ENCODE measurements at regions not wholly inside any gene's neighbourhood (a gene's known extent, or its start where the extent isn't known, plus 50 kb on each side); places are given as distances from the start of the nearest gene placed in this dataset.

DNA sequence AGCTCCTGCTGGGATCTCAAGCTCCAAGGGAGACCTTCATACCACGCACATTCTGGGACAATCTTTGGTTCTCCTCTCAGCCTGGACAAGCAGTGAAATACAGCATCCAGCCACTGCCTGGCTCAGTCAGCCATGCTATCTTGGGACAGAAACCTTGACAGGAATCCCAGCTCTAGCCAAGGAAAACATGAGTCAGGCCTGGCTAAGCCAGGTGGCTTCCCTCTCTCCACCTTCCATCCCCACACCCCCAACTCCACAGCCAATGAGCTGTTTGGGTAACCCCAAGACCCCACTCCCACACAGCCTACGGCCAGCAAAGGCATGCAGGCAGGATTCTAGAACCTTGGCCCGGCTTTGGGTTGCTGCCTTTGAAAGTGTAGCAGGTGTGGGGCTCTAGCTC, 64.9 kb downstream of the MCFD2 start:
- no peaks in the 10 kb centered on the region for H3K36me3 ChIP-seq (ENCODE audit: low read depth)
- intact Hi-C loops (cut with DNase I, micrococcal nuclease) = no loop called here
- no peak overlapping the region for H3K4me3 ChIP-seq
- H3K4me1 ChIP-seq (ENCODE audit: low read depth) = peaks cover 50% of the 10 kb centered on the region
- ATAC-seq (peak; percentile 7), DNase-seq (peak in 1 of 3 donors; percentile 28)
- TF ChIP-seq, protein P1, sequence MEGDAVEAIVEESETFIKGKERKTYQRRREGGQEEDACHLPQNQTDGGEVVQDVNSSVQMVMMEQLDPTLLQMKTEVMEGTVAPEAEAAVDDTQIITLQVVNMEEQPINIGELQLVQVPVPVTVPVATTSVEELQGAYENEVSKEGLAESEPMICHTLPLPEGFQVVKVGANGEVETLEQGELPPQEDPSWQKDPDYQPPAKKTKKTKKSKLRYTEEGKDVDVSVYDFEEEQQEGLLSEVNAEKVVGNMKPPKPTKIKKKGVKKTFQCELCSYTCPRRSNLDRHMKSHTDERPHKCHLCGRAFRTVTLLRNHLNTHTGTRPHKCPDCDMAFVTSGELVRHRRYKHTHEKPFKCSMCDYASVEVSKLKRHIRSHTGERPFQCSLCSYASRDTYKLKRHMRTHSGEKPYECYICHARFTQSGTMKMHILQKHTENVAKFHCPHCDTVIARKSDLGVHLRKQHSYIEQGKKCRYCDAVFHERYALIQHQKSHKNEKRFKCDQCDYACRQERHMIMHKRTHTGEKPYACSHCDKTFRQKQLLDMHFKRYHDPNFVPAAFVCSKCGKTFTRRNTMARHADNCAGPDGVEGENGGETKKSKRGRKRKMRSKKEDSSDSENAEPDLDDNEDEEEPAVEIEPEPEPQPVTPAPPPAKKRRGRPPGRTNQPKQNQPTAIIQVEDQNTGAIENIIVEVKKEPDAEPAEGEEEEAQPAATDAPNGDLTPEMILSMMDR (IDR thresholded peaks at IDR 0.05) = no peak
- H3K9me3 ChIP-seq = no peaks in the 10 kb centered on the region

DNA sequence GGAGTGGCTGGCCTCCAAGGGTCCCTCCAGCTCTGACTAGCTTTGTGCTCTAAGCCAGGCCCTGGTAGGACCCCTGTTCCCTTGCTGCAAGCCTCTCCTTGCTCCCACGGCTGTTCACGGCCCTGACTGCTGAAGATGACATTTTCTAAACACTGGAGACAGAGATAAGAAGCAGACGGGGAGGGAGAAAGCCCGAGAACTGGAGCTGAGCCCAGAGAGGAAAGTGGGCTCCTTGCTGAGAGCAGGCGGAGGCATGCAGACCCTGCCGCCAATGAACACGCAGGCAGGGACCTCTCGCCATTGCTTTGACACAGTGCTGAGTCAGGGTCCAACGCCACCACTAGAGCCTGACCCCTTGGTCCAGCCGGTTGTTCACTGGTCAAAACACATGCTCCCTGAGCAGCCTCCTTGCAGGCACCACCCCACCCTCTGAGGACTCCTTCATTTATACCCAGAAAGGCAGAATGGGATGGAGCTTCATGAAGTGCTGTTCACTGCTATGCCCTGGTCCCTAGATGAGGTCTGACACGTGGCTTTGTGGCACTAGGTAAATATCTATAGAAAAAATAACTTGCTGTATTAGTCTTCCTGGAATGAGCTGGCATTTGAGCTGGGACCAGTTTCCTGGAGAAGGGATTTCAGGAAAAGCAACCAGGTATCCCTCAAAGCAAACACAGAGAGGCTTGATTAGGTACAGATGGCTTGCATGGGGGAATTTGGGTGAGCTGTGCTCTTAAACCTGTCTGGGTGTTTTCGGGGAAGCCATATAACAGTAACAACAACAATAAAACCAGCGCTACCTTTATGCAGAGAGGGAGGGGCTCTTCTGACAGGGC, 65.7 kb downstream of the MCFD2 start:
- H3K4me1 ChIP-seq (ENCODE audit: low read depth) = peaks cover 51% of the 10 kb centered on the region
- H3K4me3 ChIP-seq = no peak overlapping the region
- TF ChIP-seq, protein P1 (IDR thresholded peaks at IDR 0.05) = no peak
- intact Hi-C loops (cut with DNase I, micrococcal nuclease) = no loop called here
- ATAC-seq = peak; percentile 55
- peak in 2 of 3 donors; percentile 54 to 56 for DNase-seq
- no peaks in the 10 kb centered on the region for H3K9me3 ChIP-seq
- no peaks in the 10 kb centered on the region for H3K36me3 ChIP-seq (ENCODE audit: low read depth)

DNA sequence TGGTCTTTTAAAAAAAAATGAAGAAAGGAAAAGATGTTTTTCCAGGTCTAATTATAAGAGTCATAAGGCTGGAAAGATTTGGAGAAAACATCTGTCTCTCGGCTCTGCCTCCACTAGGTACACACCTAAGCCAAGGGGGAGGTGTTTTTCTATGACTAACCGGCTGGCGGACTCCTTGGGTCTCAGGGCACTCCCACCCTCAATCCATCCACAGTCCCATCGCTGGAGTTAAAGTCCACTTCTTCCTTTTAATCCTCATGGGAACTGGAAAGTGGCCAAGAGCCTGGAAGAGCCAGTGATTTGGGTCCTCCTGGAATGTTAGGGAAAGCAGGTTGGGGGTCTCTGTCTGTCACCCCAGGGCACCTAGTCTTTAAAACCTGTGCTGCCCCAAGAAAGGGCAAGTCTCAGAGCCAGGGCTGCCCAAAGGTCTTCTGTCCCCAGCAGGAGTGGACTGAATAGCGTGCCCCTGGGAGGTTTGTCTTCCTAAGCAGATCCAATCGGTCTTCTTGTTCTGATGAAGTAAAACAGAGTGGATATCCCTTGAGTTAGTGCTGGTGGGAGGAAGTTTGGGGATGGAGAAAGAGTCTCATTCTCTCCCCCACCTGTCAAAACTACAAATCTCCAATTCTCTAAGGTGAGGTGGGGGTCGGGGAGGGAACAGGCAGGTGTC, 66.4 kb downstream of the MCFD2 start:
- H3K36me3 ChIP-seq (ENCODE audit: low read depth) = no peaks in the 10 kb centered on the region
- peak in 2 of 3 donors; percentile 52 to 72 for DNase-seq
- ATAC-seq = peak; percentile 61
- H3K4me3 ChIP-seq = no peak overlapping the region
- H3K9me3 ChIP-seq = no peaks in the 10 kb centered on the region
- peaks cover 51% of the 10 kb centered on the region for H3K4me1 ChIP-seq (ENCODE audit: low read depth)
- TF ChIP-seq, protein P1 (IDR thresholded peaks at IDR 0.05) = no peak
- intact Hi-C loops (cut with DNase I, micrococcal nuclease) = no loop called here

DNA sequence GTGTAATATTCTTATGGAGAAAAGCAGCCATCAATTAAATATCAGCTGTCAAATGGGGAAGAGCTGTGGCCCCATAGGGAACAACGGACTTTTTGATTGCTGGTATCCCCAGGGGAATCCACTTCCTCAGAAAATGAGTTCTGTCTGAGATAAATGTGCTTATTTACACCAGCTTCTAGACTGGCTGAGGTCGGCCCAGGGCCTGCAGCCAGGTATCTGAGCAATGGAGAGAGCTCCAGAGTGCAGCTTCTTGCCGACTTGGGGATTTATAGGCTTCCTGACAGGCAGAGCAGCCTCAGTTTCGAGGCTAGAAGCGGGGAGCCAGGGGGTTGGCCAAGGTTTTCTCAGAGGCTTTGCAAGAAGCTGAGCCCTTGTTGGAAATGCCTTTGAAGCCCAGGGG, 67.2 kb downstream of the MCFD2 start:
- Histone ChIP-seq H3K9me3 (no peaks in the 10 kb centered on the region), H3K4me3 (no peak overlapping the region), H3K4me1 (ENCODE audit: low read depth) (peaks cover 51% of the 10 kb centered on the region), H3K36me3 (ENCODE audit: low read depth) (no peaks in the 10 kb centered on the region)
- TF ChIP-seq, protein P1 (IDR thresholded peaks at IDR 0.05) = no peak
- ATAC-seq (no peak), DNase-seq (peak in 2 of 3 donors; percentile 33 to 46)
- intact Hi-C loops (cut with DNase I, micrococcal nuclease) = no loop called here

DNA sequence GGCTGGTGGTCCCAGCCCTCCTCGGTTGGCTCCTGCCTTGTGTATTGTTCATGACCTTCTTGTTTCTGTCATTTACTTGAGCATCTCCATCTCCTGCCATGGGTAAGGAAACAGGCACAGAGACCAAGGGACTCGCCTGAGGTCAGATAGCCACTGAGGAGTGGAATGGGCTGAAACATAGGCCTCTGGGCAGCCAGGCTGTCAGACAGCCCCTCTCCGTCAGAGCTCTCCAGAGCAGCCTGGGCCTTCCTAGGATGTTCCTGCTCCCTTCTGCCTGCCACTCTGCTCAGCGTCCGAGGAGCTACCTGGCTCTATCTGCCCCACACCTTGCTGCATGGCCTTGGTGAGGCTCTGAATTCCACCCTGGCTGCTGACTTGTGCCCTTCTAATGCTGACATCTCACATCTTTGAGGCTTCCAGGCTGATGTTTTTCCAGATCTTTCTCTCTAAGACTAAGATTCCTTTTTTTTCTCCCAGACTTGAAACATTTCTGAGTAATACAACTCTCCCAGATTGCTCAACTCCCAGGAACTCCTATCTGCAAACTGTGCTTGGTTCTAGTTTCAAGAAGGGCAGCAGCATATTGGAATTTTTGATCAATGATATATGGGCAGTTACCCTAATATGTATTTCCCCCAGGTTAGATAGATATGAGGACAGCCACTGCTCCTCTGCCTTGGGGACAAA, 67.7 kb downstream of the MCFD2 start:
- DNase-seq (no peak), ATAC-seq (no peak)
- Histone ChIP-seq H3K4me3 (no peak overlapping the region), H3K9me3 (no peaks in the 10 kb centered on the region), H3K4me1 (ENCODE audit: low read depth) (peaks cover 51% of the 10 kb centered on the region), H3K36me3 (ENCODE audit: low read depth) (no peaks in the 10 kb centered on the region)
- intact Hi-C loops (cut with DNase I, micrococcal nuclease) = no loop called here
- TF ChIP-seq, protein P1 (IDR thresholded peaks at IDR 0.05) = no peak
